ENCODE measurements at regions not wholly inside any gene's neighbourhood (a gene's known extent, or its start where the extent isn't known, plus 50 kb on each side); places are given as distances from the start of the nearest gene placed in this dataset.
"Not testable (repeated sequence)": the region's sequence is repeated elsewhere in the genome, so short reads cannot be mapped to it uniquely, and the experiment has no call there.

DNA sequence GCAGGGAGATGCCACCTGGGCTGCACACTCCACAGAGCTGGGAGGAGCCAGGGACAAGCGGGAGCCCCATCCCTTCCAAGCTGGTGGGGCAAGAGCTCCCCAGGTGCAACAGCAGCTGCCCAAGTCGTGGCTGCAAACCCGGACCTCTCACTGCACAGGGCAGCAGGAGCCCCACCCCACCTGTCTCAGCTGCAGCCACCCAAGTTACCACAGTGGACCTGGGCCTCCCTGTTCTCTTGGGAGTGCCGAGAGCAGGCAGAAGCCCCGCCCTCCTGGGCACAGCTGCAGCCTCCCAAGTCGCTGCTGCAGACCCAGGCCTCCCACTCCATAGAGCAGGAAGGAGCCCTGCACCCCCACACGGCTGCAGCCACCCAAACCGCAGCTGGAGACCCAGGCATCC is 374.1 kb upstream of the ACO1 start:
- no peak for DNase-seq

GRCh38 chr9:32011049-32011448 is 373.4 kb upstream of the ACO1 start:
- no peak for DNase-seq

DNA sequence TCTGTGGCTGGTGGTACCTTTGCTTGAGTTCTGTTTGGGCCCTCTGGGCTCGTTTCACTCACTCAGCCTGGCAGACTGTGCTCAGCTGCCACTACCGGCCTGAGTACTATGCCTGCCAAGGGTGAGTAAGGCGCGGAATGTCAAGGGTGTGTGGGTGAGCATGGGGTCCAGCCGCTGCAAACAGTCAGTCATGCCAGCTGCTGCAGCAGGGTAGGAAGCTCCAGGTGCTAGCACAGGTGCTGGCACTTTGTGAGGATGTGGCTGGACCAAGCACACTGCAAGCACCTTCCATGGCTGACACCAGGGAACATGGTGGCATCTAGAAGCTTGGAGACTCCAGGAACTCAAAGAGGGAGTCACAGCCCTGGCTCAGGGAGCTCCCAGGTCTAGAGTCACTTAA is 368.6 kb upstream of the ACO1 start:
- no peak for DNase-seq

DNA sequence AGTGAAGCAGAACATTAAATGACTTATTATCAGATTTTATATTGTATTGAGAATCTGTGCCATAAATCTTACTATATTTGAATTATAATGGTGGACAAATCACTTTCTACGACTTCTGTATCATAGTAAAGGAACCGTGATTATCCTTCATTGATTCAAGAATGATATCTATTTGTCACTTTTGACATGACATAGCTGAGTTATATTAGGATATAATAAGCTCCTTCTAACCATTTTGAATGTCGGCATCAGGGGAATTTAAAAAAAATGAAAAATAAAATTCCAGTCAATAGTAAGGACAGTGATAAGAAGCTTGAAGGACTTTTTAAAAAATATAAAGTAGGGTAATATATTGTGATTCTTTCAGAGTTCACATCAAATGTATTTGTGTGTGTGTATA is 338.9 kb upstream of the ACO1 start:
- no peak for DNase-seq

DNA sequence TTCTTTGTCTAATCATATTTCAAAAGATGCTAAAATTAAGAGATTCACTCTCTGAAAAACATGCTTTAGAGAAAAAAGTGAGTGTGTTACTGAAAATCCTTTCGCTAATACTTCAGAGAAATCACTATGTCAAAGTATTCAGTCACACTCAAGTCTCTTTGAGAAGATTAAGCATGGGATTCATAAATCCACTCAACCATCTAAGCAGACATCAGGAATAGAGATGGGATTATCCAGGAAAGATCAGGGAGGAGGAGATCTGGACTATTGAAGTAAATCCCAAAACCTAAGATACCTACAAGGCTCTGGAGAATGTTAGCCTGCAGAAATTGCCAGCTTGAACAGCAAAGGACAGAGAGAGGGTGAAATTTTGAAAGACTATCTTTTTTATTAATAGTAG is 317.2 kb upstream of the ACO1 start:
- DNase-seq = no peak

DNA sequence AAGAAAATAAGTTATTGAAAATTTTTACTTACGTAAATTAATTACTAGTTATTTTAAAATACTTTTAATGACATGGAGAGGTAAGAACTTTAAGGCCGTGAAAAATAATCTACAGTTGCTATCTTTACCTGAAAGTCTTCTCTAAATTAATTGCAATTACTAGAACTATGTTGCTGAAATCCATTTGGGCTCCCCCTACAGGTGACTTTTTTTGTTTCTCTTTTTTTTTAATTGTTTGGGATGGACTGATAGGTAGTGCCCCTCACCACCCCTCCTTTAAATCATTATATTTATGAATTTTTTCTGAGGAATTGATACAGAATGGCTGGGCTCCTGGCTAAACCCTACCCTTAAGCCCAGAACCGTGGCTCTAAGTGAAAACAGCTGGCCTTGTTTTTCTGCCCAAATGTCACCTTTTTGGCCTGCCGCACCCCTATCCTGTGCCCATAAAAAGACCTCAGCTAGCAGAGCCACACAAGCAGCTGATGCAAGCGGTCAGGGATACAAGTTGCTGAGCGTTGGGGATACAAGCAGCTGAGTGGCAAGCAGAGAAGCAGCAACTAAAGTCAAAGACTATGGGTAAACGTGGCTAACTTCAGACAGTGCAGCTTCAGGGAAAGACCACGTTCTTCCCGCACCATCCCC is 315.2 kb upstream of the ACO1 start:
- no peak for DNase-seq

GRCh38 chr9:32069969-32070368 is 314.5 kb upstream of the ACO1 start:
- DNase-seq = no peak

- DNase-seq = no peak
Measured at GRCh38 chr9:32072570-32072969, 311.9 kb upstream of the ACO1 start.

DNA sequence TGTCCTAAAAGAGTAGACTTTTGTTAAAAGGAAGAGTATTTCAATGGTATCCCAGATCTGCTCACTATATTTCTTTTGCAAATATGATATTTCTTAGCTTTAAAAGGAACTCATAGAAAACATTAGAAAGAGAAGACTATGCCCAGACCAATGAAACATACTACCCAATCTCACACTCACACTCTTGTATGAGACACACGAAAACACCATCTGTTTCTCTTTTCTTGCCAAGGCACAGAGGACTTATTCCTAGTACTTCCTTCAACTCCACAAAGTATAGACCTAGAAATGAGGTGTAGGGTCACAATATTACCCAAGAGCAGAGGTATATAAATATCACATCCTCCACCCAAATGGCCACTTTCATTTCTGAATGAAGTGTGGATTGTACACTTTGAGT is 292.4 kb upstream of the ACO1 start:
- DNase-seq = peak; percentile 48 to 84

GRCh38 chr9:32117291-32117690 is 267.2 kb upstream of the ACO1 start:
- no peak for DNase-seq

- no peak for DNase-seq
Measured at GRCh38 chr9:32128546-32128945, 255.9 kb upstream of the ACO1 start.

- not testable (repeated sequence) for DNase-seq
Measured at GRCh38 chr9:32130709-32131108, 253.7 kb upstream of the ACO1 start.

DNA sequence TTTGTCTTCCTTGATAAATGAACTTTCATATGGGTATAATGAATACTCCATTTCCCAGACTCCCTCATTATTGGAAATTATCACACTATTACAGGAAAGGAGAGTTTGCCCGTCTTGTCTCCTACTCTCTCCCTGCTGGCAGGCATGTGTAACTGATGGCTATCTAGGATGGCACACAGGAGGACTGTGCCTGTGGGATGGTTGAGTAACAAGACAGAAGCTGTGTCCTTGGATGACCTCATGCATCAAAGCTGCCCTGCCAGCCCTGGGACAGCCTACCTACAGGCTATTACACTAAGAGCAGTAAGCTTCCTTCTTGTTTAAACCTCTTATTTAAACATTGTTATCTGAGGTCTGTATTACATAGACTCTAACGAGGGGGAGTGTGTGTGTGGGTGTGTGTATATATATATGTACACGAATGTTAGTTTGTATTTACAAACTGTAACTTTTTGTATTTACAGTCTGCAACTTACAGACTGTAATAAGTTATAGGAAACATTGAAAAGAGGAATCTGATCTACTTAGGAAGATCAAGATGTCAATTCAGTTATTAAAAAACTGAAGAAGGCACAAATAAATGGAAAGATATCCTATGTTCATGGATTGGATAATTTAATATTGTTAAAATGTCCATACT is 247.6 kb upstream of the ACO1 start:
- no peak for DNase-seq

DNA sequence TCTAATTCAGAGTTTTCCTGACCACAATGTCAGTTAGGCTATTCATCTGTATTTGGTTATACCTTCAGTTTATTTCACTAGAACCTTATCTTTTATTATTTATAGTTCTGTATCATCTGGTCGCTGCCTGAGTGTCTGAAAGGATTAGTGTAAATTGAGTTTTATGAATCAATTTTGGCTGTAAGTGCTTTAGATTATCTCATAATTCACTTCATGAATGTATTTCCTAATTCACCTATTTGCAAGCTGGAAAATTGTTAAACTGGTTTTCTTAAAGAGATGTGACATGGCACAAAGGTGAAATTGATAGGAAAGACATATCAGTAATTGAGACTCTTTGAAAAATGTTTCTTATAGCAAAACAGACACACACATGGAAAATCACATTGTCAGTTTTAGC is 242.4 kb upstream of the ACO1 start:
- no peak for DNase-seq

GRCh38 chr9:32148553-32148952 is 235.9 kb upstream of the ACO1 start:
- DNase-seq = not testable (repeated sequence)

- DNase-seq = no peak
Measured at GRCh38 chr9:32161209-32161608, 223.2 kb upstream of the ACO1 start.

DNA sequence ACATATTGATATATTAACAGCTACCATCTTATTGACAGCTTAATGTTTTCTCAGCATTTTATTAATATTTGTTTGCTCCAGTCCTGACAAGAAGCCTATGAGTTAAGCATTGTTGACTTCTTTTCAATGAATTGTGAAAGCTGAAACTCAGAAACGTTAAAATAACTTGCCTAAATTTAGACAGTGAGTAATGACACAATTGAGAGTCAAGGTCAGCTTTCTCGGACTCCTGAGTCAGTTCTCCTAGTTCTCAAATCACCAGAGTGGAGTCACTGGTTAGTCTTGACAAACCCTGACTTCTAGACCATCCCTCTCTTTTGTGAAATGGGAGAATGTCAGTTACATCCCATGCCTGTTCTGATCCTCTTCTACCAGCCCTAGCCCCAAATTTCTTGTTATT is 222.7 kb upstream of the ACO1 start:
- DNase-seq = no peak

DNA sequence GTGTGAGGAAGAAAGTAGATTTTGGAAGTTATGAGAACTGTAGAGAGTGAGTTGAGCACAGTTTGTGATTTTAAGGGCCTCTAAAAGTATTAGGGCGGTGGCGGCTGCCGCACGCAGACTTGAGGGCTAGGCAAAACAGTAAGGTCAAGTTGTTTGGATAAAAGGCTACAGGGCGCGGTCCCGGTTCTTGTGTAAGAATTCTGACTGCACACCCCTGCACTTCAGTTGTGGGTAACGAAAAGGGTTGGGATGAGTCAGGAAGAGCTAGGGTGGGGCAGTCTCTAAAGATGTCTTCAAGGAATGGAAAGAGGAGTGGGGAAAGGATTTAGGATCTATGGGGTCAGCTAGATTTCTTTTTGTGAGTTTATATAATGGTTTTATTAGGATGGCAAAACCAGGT is 218.1 kb upstream of the ACO1 start:
- DNase-seq = not testable (repeated sequence)

DNA sequence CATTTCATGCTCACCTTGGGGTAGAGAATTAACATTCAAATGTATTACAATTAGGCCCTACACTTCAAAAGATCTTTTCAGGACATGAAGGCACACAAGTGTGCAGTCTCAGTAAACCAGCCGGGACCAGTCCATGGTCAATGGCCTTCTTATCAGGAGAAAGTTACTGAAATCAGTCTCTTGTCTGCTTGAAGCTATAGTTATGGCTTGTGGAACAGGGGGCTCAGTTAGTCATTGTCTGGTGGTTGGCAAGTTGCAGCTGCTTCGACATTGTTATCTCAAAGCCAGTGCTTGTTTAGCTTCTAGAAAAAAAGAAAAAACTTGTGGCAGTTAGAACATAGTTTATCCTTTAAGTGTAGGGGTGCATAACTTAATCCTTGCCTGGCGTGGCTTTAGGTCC is 213.1 kb upstream of the ACO1 start:
- no peak for DNase-seq

DNA sequence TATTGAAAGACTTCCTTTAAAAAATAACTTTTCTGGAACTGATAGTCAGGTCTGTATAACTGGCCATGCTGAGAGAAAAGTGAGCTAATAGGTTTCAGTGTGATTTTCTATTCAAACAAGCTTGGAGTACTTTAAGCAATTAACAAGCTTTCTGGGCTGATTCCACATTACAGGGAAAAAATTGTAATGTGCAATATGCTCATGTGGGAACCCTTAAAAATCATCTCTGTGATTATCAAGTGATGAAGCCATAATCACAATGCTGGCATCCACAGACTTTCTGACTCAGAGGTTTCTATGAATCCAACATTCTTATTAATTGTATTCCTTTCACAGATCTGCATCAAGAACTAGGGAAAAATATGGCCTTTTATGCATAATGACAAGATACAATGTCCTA is 212.2 kb upstream of the ACO1 start:
- no peak for DNase-seq

- DNase-seq = peak in 1 of 2 experiments; percentile 59
Measured at GRCh38 chr9:32177396-32177795, 207.0 kb upstream of the ACO1 start.

DNA sequence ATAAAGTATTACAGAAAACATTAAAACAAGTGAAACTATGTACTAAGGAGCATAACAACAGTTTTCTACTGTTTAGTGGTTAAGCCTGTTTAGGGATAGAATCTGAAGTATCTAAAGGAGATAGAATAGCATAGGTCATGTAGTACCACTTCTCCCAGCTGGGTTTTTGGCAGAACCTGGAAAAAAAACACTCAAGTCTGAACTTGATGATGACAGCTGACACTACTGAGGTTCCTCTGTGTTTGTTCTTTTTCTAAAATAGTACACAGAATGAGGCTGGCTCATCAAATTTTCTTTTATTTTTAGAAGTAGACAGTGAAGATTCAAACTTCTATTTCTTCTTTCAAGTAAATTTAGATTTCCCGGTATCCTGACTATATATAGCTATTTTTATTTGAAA is 203.8 kb upstream of the ACO1 start:
- DNase-seq = no peak

DNA sequence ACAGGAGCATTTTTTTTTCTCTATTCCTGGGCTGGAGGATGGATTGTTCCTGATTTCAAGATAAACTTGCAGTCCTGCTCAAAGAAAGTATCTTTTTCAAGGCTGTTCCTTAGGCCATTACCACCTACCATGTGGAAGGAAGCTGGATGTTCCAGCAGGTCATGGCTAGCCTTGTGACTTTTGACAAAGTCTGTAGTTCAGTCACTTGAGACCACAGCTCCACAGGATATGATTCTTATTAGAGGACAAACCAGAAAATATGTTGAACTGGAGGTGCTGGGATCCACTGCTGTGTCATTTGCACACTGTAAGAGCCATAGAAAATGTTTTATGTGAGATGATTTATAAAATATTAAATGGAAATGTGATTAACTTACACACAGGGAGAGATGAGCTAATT is 184.2 kb upstream of the ACO1 start:
- DNase-seq = no peak

DNA sequence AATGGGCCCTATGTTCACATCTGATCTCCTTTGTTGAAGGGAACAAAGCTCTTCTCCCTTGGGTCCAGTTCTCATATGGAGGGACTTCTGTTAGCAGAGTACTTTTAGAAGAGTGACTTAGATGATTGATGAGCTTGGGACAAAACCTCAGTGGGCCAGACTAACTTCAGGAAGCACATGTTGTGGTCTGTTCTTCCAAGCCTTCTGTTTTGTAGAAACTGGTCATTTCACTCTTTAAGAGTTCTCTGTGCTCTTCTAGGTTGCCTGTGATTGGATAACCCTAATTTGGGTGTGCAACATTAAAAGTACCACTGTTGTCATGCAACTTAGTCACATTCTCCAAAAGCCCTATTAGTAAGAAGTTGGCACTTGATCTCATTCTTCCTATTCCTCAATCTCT is 183.5 kb upstream of the ACO1 start:
- DNase-seq = no peak

- DNase-seq = not testable (repeated sequence)
Measured at GRCh38 chr9:32209164-32209563, 175.3 kb upstream of the ACO1 start.
